GM23338 (cell line): ENCODE measurements at regions not wholly inside any gene's neighbourhood (a gene's known extent, or its start where the extent isn't known, plus 50 kb on each side); places are given as distances from the start of the nearest gene placed in this dataset.

Experiments used
- ATAC-seq: fragments of 200-7000 bp; cut with Tn5 transposase; 3 replicates; pipeline ENCODE4 v1.9.1; 2020
- DNase-seq: peaks from one replicate; pipeline ENCODE4 v3.0.0-alpha.2; 2015; ENCODE audit warnings: low spot score
- H2AFZ ChIP-seq: fragments of 200-600 bp; sonication (generic); 2 replicates; pipeline ENCODE4 v1.8.0; 2016; ENCODE audit warnings: antibody characterized with exemption, mild to moderate bottlenecking, moderate library complexity
- H3F3A ChIP-seq: fragments of 200-600 bp; sonication (generic); replicated peaks from 2 replicates; pipeline ENCODE4 v1.8.0; 2017; ENCODE audit warnings: antibody characterized with exemption, mixed run types, low read depth
- H3K27ac ChIP-seq: fragments of 200-600 bp; sonication (generic); 2 replicates; pipeline ENCODE4 v1.6.1; 2016; ENCODE audit warnings: low read depth
- H3K27me3 ChIP-seq: fragments of 200-600 bp; sonication (generic); 2 replicates; pipeline ENCODE4 v1.8.0; 2016; ENCODE audit warnings: mild to moderate bottlenecking, mixed run types, moderate library complexity; ENCODE audit not compliant: insufficient read depth
- H3K36me3 ChIP-seq: fragments of 200-600 bp; sonication (generic); 2 replicates; pipeline ENCODE4 v1.8.0; 2016; ENCODE audit warnings: mild to moderate bottlenecking; ENCODE audit not compliant: insufficient read depth
- H3K4me1 ChIP-seq: fragments of 200-600 bp; sonication (generic); 2 replicates; pipeline ENCODE4 v1.8.0; 2016; ENCODE audit warnings: mild to moderate bottlenecking, moderate library complexity; ENCODE audit not compliant: insufficient read depth
- H3K4me2 ChIP-seq: fragments of 200-600 bp; sonication (generic); 2 replicates; pipeline ENCODE4 v1.7.1; 2017; ENCODE audit warnings: mixed run types
- H3K4me3 ChIP-seq: fragments of 200-600 bp; sonication (generic); 2 replicates; pipeline ENCODE4 v1.6.1; 2016; ENCODE audit warnings: mixed run types
- H3K79me2 ChIP-seq: fragments of 200-600 bp; sonication (generic); replicated peaks from 2 replicates; pipeline ENCODE4 v1.8.0; 2017; ENCODE audit warnings: mild to moderate bottlenecking; ENCODE audit not compliant: insufficient read depth
- H3K9me2 ChIP-seq: fragments of 200-600 bp; sonication (generic); 2 replicates; pipeline ENCODE4 v1.8.0; 2017; ENCODE audit not compliant: insufficient read depth
- H4K20me1 ChIP-seq: fragments of 200-600 bp; sonication (generic); replicated peaks from 2 replicates; pipeline ENCODE4 v1.8.0; 2017; ENCODE audit warnings: mild to moderate bottlenecking; ENCODE audit not compliant: insufficient read depth
- H3K27ac Mint-ChIP-seq: 2 replicates; pipeline ENCODE4 v1.8.0; 2020; ENCODE audit warnings: inconsistent platforms, mild to moderate bottlenecking, moderate library complexity, mixed read lengths
- H3K27me3 Mint-ChIP-seq: 3 replicates; pipeline ENCODE4 v1.8.0; 2022; ENCODE audit warnings: low read depth, mild to moderate bottlenecking, moderate library complexity, mixed read lengths, inconsistent platforms; ENCODE audit not compliant: insufficient read depth, poor library complexity
- H3K36me3 Mint-ChIP-seq: 3 replicates; pipeline ENCODE4 v1.8.0; 2021; ENCODE audit warnings: low read depth, mild to moderate bottlenecking, inconsistent platforms, moderate library complexity, mixed read lengths
- H3K4me1 Mint-ChIP-seq: 3 replicates; pipeline ENCODE4 v1.8.0; 2020; ENCODE audit warnings: mild to moderate bottlenecking, inconsistent platforms, mixed read lengths
- H3K4me3 Mint-ChIP-seq: 3 replicates; pipeline ENCODE4 v1.8.0; 2021; ENCODE audit warnings: moderate library complexity, mild to moderate bottlenecking, inconsistent platforms, mixed read lengths
- H3K9me3 Mint-ChIP-seq: 3 replicates; pipeline ENCODE4 v1.8.0; 2020; ENCODE audit warnings: moderate library complexity, mild to moderate bottlenecking, inconsistent platforms, mixed read lengths
- CREB1 ChIP-seq: fragments of 250-450 bp; sonication (Bioruptor Pico); IDR thresholded peaks from 2 replicates; pipeline ENCODE4 v1.5.0; 2020; ENCODE audit warnings: low read depth, mild to moderate bottlenecking, moderate library complexity
- EZH2 ChIP-seq: fragments of 200-600 bp; sonication (generic); IDR thresholded peaks from one replicate; pipeline ENCODE4 v1.8.0; 2017; ENCODE audit warnings: antibody characterized with exemption, mild to moderate bottlenecking, low read depth; ENCODE audit not compliant: unreplicated experiment
- EZH2phosphoT487 ChIP-seq: fragments of 200-600 bp; sonication (generic); IDR thresholded peaks from one replicate; pipeline ENCODE4 v1.8.1; 2018; ENCODE audit warnings: antibody characterized with exemption; ENCODE audit not compliant: unreplicated experiment
- JUNB ChIP-seq: IDR thresholded peaks from one replicate; pipeline ENCODE4 v1.6.1; 2016; ENCODE audit warnings: antibody characterized with exemption; ENCODE audit not compliant: unreplicated experiment
- NANOG ChIP-seq: IDR thresholded peaks from 2 replicates; pipeline ENCODE4 v1.6.1; 2016; ENCODE audit warnings: antibody characterized with exemption, borderline replicate concordance
- POLR2AphosphoS5 ChIP-seq: IDR thresholded peaks from 2 replicates; pipeline ENCODE4 v1.6.1; 2016; ENCODE audit warnings: antibody characterized with exemption, low read depth
- REST ChIP-seq: IDR thresholded peaks from one replicate; pipeline ENCODE4 v1.6.1; 2018; ENCODE audit warnings: antibody characterized with exemption; ENCODE audit not compliant: unreplicated experiment
- ZNF331 ChIP-seq: fragments of 250-450 bp; sonication (Bioruptor Pico); IDR thresholded peaks from 2 replicates; pipeline ENCODE4 v1.5.0; 2020; ENCODE audit warnings: low read depth, mild to moderate bottlenecking, moderate library complexity
- TF ChIP-seq, protein P1 (sequence below): IDR thresholded peaks from 2 replicates; pipeline ENCODE4 v1.6.1; 2016; ENCODE audit warnings: antibody characterized with exemption
- TF ChIP-seq, protein P2 (sequence below), 2 experiments: fragments of 200-600 bp in 1 of 2; sonication (generic) in 1 of 2; conservative IDR thresholded peaks; 2 replicates each; pipeline versions ENCODE4 v1.5.1 to v1.6.1; 2016 to 2017; ENCODE audit warnings: antibody characterized with exemption in 2 of 2, low read depth in 2 of 2, mild to moderate bottlenecking in 2 of 2, moderate library complexity in 1 of 2

DNA sequence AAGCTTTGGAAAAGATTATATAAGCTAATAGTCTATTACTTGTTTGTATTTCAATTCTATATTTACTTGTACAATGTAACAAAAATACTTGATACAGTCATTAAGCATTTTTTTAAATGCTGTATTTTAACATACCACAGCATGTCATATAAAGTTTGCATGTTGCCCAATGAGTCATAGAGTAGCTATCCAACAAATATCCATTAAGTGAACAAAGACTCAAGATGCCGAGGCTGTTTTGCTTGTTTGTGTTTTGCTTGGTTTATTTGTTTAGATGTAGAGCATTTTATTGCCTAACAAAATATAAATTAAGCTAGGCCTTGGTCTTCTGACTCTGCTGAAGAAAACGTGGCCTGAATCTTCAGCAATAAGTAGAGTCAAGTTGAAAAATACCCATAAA lies 1584.3 kb upstream of the NUDT12 start (continued):
- TF ChIP-seq, protein P1, sequence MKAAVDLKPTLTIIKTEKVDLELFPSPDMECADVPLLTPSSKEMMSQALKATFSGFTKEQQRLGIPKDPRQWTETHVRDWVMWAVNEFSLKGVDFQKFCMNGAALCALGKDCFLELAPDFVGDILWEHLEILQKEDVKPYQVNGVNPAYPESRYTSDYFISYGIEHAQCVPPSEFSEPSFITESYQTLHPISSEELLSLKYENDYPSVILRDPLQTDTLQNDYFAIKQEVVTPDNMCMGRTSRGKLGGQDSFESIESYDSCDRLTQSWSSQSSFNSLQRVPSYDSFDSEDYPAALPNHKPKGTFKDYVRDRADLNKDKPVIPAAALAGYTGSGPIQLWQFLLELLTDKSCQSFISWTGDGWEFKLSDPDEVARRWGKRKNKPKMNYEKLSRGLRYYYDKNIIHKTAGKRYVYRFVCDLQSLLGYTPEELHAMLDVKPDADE: no peak
- TF ChIP-seq REST: no peak

DNA sequence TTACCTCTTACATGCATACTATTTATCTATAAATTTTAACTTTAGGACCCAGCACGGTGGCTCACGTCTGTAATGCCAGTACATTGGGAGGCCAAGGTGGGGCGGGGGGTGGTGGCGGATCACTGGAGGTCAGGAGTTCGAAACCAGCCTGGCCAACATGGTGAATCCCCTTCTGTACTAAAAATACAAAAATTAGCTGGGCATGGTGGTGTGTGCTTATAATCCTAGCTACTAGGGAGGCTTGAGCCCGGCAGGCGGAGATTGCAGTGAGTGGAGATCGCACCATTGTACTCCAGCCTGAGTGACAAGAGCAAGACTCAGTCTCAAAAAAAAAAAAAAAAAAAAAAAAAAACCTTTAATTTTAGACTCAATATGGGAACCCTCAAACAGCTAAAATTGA lies 1582.6 kb upstream of the NUDT12 start:
- Mint-ChIP-seq H3K27me3 (no peaks in the 10 kb centered on the region), H3K36me3 (no peaks in the 10 kb centered on the region), H3K4me1 (no peaks in the 10 kb centered on the region), H3K4me3 (no peak overlapping the region), H3K9me3 (no peaks in the 10 kb centered on the region), H3K27ac (no peak overlapping the region)
- no peaks in the 10 kb centered on the region for H4K20me1 ChIP-seq
- DNase-seq (no peak), ATAC-seq (no peak)
- H3K4me3 ChIP-seq: no peak overlapping the region
- no peak overlapping the region for H2AFZ ChIP-seq
- H3K4me1 ChIP-seq: no peaks in the 10 kb centered on the region
- no peaks in the 10 kb centered on the region for H3K9me2 ChIP-seq
- no peak overlapping the region for H3K27ac ChIP-seq
- no peaks in the 10 kb centered on the region for H3K36me3 ChIP-seq
- H3F3A ChIP-seq: no peaks in the 10 kb centered on the region
- H3K27me3 ChIP-seq: no peaks in the 10 kb centered on the region
- no peak overlapping the region for H3K4me2 ChIP-seq
- TF ChIP-seq, protein P1: no peak
- TF ChIP-seq NANOG: no peak
- TF ChIP-seq, protein P2, sequence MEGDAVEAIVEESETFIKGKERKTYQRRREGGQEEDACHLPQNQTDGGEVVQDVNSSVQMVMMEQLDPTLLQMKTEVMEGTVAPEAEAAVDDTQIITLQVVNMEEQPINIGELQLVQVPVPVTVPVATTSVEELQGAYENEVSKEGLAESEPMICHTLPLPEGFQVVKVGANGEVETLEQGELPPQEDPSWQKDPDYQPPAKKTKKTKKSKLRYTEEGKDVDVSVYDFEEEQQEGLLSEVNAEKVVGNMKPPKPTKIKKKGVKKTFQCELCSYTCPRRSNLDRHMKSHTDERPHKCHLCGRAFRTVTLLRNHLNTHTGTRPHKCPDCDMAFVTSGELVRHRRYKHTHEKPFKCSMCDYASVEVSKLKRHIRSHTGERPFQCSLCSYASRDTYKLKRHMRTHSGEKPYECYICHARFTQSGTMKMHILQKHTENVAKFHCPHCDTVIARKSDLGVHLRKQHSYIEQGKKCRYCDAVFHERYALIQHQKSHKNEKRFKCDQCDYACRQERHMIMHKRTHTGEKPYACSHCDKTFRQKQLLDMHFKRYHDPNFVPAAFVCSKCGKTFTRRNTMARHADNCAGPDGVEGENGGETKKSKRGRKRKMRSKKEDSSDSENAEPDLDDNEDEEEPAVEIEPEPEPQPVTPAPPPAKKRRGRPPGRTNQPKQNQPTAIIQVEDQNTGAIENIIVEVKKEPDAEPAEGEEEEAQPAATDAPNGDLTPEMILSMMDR (conservative IDR thresholded peaks at IDR 0.05; ENCODE audit: low read depth in 2 of 2): no peak
- no peak for TF ChIP-seq ZNF331
- no peak for TF ChIP-seq REST
- no peak for TF ChIP-seq POLR2AphosphoS5
- no peak for TF ChIP-seq EZH2
- TF ChIP-seq EZH2phosphoT487: no peak
- TF ChIP-seq JUNB: no peak
- TF ChIP-seq CREB1: no peak
- H3K79me2 ChIP-seq: no peaks in the 10 kb centered on the region
